ENCODE measurements at regions not wholly inside any gene's neighbourhood (a gene's known extent, or its start where the extent isn't known, plus 50 kb on each side); places are given as distances from the start of the nearest gene placed in this dataset.

DNA sequence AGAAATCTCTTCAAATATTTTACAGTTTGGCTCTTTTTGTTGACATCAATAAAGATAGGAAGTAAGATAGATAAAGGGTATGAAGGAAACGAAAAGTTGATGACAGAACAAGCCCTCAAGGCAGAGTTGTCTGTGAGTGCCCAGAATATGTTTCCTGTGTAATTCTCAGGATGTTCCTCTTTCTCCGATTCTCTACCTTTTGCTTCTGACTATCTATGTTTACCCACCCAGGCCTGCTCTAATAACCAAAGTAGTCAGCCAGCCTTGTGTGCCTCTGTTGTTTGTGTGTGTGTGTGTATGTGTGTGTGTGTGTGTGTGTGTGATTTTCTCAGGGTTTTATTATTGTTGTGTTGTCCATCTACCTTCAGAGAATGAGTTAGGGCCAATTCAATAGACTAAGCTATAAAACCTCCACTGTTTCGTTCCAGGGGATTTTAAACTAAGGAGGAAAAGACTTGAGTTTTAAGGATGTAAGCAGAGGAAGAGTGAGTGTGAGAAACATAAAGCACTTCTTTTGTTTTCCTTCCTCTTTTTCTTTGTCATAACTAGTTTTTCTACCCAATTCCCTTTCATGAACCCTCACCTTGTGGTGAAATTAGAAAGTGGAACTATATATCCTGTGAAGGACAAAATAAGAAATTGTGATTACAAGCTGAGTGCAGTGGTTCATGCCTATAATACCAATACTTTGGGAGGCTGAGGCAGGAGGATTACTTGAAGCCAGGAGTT lies 627.4 kb upstream of the NR5A2 start:
- no peak for DNase-seq (ENCODE audit: low read depth in 1 of 2, low spot score in 1 of 2)
- Histone ChIP-seq H3K4me3 (replicated peaks; ENCODE audit: insufficient read depth, low read length) (no peak overlapping the region), H3K27ac (replicated peaks) (no peak overlapping the region), H3K27me3 (ENCODE audit: insufficient read depth, poor library complexity, severe bottlenecking) (no peaks in the 10 kb centered on the region)
- TF ChIP-seq POLR2AphosphoS5 (IDR thresholded peaks at IDR 0.05; ENCODE audit: low read depth) (no peak), SPI1 (IDR thresholded peaks at IDR 0.05; ENCODE audit: borderline replicate concordance, low read depth) (peak; percentile 10; the same call in 1 of the 2 replicates)
- TF ChIP-seq, protein P1, sequence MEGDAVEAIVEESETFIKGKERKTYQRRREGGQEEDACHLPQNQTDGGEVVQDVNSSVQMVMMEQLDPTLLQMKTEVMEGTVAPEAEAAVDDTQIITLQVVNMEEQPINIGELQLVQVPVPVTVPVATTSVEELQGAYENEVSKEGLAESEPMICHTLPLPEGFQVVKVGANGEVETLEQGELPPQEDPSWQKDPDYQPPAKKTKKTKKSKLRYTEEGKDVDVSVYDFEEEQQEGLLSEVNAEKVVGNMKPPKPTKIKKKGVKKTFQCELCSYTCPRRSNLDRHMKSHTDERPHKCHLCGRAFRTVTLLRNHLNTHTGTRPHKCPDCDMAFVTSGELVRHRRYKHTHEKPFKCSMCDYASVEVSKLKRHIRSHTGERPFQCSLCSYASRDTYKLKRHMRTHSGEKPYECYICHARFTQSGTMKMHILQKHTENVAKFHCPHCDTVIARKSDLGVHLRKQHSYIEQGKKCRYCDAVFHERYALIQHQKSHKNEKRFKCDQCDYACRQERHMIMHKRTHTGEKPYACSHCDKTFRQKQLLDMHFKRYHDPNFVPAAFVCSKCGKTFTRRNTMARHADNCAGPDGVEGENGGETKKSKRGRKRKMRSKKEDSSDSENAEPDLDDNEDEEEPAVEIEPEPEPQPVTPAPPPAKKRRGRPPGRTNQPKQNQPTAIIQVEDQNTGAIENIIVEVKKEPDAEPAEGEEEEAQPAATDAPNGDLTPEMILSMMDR (IDR thresholded peaks at IDR 0.05; ENCODE audit: insufficient read depth, low read length), result no peak

DNA sequence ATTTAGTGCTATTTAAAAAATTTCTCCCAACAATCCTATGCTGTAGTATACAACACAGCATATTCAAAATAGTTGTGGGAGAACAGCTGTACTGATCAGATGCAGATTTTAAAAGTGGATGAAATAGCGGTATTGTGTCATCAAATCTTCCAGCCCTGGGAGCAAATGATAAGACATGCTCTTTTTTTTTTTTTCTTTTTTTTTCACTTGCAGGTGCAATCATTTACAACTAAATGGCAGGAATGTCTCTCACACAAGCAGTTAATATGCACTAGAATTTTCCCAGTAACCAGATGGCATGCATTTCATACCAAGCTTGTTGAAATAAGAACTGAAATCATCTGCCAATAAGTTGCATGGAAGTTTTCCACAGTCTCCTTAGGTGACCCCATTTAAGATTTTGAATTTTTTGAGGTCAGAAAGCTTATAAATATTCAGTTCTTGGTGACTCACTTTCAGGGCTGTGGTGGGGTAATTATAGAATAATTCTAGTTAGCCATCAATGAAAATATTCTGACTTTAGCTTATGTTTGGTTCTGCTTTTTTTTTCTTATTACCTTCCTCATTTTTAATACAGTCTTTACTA lies 623.9 kb upstream of the NR5A2 start:
- Histone ChIP-seq H3K27ac (replicated peaks) (no peak overlapping the region), H3K27me3 (ENCODE audit: insufficient read depth, poor library complexity, severe bottlenecking) (no peaks in the 10 kb centered on the region), H3K4me3 (replicated peaks; ENCODE audit: insufficient read depth, low read length) (no peak overlapping the region)
- DNase-seq (ENCODE audit: low read depth in 1 of 2, low spot score in 1 of 2), result no peak
- TF ChIP-seq, protein P2, sequence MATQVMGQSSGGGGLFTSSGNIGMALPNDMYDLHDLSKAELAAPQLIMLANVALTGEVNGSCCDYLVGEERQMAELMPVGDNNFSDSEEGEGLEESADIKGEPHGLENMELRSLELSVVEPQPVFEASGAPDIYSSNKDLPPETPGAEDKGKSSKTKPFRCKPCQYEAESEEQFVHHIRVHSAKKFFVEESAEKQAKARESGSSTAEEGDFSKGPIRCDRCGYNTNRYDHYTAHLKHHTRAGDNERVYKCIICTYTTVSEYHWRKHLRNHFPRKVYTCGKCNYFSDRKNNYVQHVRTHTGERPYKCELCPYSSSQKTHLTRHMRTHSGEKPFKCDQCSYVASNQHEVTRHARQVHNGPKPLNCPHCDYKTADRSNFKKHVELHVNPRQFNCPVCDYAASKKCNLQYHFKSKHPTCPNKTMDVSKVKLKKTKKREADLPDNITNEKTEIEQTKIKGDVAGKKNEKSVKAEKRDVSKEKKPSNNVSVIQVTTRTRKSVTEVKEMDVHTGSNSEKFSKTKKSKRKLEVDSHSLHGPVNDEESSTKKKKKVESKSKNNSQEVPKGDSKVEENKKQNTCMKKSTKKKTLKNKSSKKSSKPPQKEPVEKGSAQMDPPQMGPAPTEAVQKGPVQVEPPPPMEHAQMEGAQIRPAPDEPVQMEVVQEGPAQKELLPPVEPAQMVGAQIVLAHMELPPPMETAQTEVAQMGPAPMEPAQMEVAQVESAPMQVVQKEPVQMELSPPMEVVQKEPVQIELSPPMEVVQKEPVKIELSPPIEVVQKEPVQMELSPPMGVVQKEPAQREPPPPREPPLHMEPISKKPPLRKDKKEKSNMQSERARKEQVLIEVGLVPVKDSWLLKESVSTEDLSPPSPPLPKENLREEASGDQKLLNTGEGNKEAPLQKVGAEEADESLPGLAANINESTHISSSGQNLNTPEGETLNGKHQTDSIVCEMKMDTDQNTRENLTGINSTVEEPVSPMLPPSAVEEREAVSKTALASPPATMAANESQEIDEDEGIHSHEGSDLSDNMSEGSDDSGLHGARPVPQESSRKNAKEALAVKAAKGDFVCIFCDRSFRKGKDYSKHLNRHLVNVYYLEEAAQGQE (IDR thresholded peaks at IDR 0.05; ENCODE audit: insufficient replicate concordance, low read depth), result no peak
- TF ChIP-seq GABPA (IDR thresholded peaks at IDR 0.05; ENCODE audit: low read depth), result no peak
- no peak for TF ChIP-seq SPI1 (IDR thresholded peaks at IDR 0.05; ENCODE audit: borderline replicate concordance, low read depth)
- TF ChIP-seq POLR2AphosphoS5 (IDR thresholded peaks at IDR 0.05; ENCODE audit: low read depth), result no peak
- TF ChIP-seq, protein P1 (IDR thresholded peaks at IDR 0.05; ENCODE audit: insufficient read depth, low read length), result no peak

DNA sequence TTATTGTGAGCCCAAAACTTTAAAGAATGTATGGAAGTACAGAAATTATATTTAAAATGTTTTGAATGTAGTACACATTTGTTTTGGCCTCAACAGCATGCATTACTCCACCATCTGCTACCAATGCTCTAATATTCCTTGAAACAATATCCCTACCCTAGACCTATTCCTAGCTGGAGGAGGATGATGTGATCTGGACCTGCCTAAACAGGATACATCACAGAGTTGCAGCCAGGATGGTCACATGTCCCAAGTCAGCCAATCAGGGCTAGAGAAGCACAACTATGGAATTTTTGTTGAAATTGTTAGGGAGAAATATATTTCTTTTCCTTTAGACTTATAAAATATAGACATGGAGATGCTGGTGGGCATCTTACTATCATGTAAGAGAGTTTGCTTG lies 623.3 kb upstream of the NR5A2 start:
- DNase-seq (ENCODE audit: low read depth in 1 of 2, low spot score in 1 of 2), result no peak
- Histone ChIP-seq H3K27me3 (ENCODE audit: insufficient read depth, poor library complexity, severe bottlenecking) (no peaks in the 10 kb centered on the region), H3K27ac (replicated peaks) (no peak overlapping the region), H3K4me3 (replicated peaks; ENCODE audit: insufficient read depth, low read length) (no peak overlapping the region)
- TF ChIP-seq GABPA (IDR thresholded peaks at IDR 0.05; ENCODE audit: low read depth) (no peak), SPI1 (IDR thresholded peaks at IDR 0.05; ENCODE audit: borderline replicate concordance, low read depth) (no peak), POLR2AphosphoS5 (IDR thresholded peaks at IDR 0.05; ENCODE audit: low read depth) (no peak)
- TF ChIP-seq, protein P2 (IDR thresholded peaks at IDR 0.05; ENCODE audit: insufficient replicate concordance, low read depth), result no peak
- TF ChIP-seq, protein P1 (IDR thresholded peaks at IDR 0.05; ENCODE audit: insufficient read depth, low read length), result no peak

Data from HL-60 (cell line).